B cell (primary cell): ENCODE measurements at regions not wholly inside any gene's neighbourhood (a gene's known extent, or its start where the extent isn't known, plus 50 kb on each side); places are given as distances from the start of the nearest gene placed in this dataset.

Experiments used
- ATAC-seq: fragments of 200-7000 bp; cut with Tn5 transposase; one replicate; pipeline ENCODE4 v1.10.0; 2021; ENCODE audit warnings: low read depth, mild to moderate bottlenecking, moderate number of reproducible peaks, moderate library complexity
- CTCF ChIA-PET: fragments of 350-600 bp; sonication (Branson Sonifier 250); formaldehyde crosslinking; loops from one replicate; lab custom pipeline; 2021; ENCODE audit warnings: antibody characterized with exemption, inconsistent platforms; lab: Charles Lee
- POLR2A ChIA-PET: fragments of 350-600 bp; sonication (Branson Sonifier 250); formaldehyde crosslinking; loops from one replicate; lab custom pipeline; 2021; ENCODE audit warnings: antibody characterized with exemption; lab: Charles Lee
- DNase-seq: peaks from one replicate; pipeline ENCODE4 v3.0.0; 2013
- H2AFZ ChIP-seq: 2 replicates; pipeline ENCODE4 v1.6.1; 2012; ENCODE audit warnings: mild to moderate bottlenecking, low read depth, low read length; ENCODE audit not compliant: insufficient read depth, poor library complexity, severe bottlenecking
- H3K27ac ChIP-seq, 2 donors: 1 replicate in 1 of 2; 2 replicates in 1 of 2; pipeline ENCODE4 v1.5.1; 2012 to 2013; ENCODE audit warnings: low read length in 2 of 2, mild to moderate bottlenecking in 2 of 2, moderate library complexity in 1 of 2
- H3K27me3 ChIP-seq, 4 experiments: fragments of 200-600 bp in 1 of 4; sonication (generic) in 1 of 4; replicated peaks in 1 of 4; 1 replicate in 2 of 4; 2 replicates in 2 of 4; pipeline versions ENCODE4 v1.6.1 to v1.7.0; 2013 to 2016; ENCODE audit warnings: low read length in 3 of 4, mild to moderate bottlenecking in 2 of 4, mixed read lengths in 1 of 4, moderate library complexity in 1 of 4; ENCODE audit not compliant: insufficient read depth in 4 of 4, control insufficient read depth in 3 of 4; ENCODE audit errors: control extremely low read depth in 1 of 4
- H3K36me3 ChIP-seq, 2 experiments: replicated peaks in 1 of 2; 1 replicate in 1 of 2; 2 replicates in 1 of 2; pipeline versions ENCODE4 v1.6.1 to v1.7.1; 2013; ENCODE audit warnings: low read length in 1 of 2; ENCODE audit not compliant: insufficient read depth in 2 of 2, control insufficient read depth in 1 of 2; ENCODE audit errors: control extremely low read depth in 1 of 2, extremely low read depth in 1 of 2
- H3K4me1 ChIP-seq, 2 donors: fragments of 200-600 bp in 1 of 2; sonication (generic) in 1 of 2; 1 replicate in 1 of 2; 2 replicates in 1 of 2; pipeline versions ENCODE4 v1.5.1 to v1.6.1; 2013 to 2017; ENCODE audit warnings: low read length in 2 of 2; ENCODE audit not compliant: control insufficient read depth in 2 of 2, insufficient read depth in 2 of 2
- H3K4me2 ChIP-seq: replicated peaks from 2 replicates; pipeline ENCODE3; 2012; ENCODE audit warnings: mild to moderate bottlenecking, low read depth, low read length; ENCODE audit not compliant: poor library complexity, severe bottlenecking
- H3K4me3 ChIP-seq, 5 experiments: fragments of 200-600 bp in 1 of 5; sonication (generic) in 1 of 5; 1 replicate in 3 of 5; 2 replicates in 2 of 5; pipeline versions ENCODE4 v1.5.1 to v1.7.0; 2011 to 2016; ENCODE audit warnings: low read length in 4 of 5, mild to moderate bottlenecking in 4 of 5, low read depth in 2 of 5, control low read depth in 1 of 5, moderate library complexity in 1 of 5; ENCODE audit not compliant: insufficient read depth in 1 of 5; ENCODE audit errors: control extremely low read depth in 1 of 5, extremely low read depth in 1 of 5
- H3K79me2 ChIP-seq: fragments of 200-600 bp; sonication (generic); one replicate; pipeline ENCODE4 v1.6.0; 2016; ENCODE audit warnings: low read length; ENCODE audit not compliant: control insufficient read depth, insufficient read depth
- H3K9ac ChIP-seq: fragments of 200-600 bp; sonication (generic); 2 replicates; pipeline ENCODE4 v1.6.1; 2017; ENCODE audit warnings: mild to moderate bottlenecking, low read length, moderate library complexity
- H3K9me3 ChIP-seq, 3 donors: one replicate each; pipeline versions ENCODE4 v1.6.1 to v1.7.1; 2013; ENCODE audit warnings: low read length in 2 of 3; ENCODE audit not compliant: control insufficient read depth in 2 of 3, insufficient read depth in 1 of 3; ENCODE audit errors: control extremely low read depth in 1 of 3
- H4K20me1 ChIP-seq: 2 replicates; pipeline ENCODE4 v1.6.0; 2012; ENCODE audit warnings: mild to moderate bottlenecking, low read length; ENCODE audit not compliant: insufficient read depth, control insufficient read depth, poor library complexity, severe bottlenecking
- H3K27ac Mint-ChIP-seq: one replicate; pipeline ENCODE4 v1.8.0; 2021; ENCODE audit warnings: mixed read lengths
- H3K27me3 Mint-ChIP-seq: one replicate; pipeline ENCODE4 v1.8.0; 2021; ENCODE audit warnings: mixed read lengths
- H3K4me1 Mint-ChIP-seq: one replicate; pipeline ENCODE4 v1.8.0; 2021; ENCODE audit warnings: mixed read lengths
- H3K4me3 Mint-ChIP-seq: one replicate; pipeline ENCODE4 v1.8.0; 2021; ENCODE audit warnings: mixed read lengths
- H3K9me3 Mint-ChIP-seq: one replicate; pipeline ENCODE4 v1.8.0; 2022; ENCODE audit warnings: mixed read lengths; ENCODE audit not compliant: insufficient read depth
- EZH2 ChIP-seq: IDR thresholded peaks from 2 replicates; pipeline ENCODE4 v1.6.1; 2012; ENCODE audit warnings: borderline replicate concordance, low read depth, mild to moderate bottlenecking, moderate library complexity, low read length; ENCODE audit not compliant: insufficient read depth, poor library complexity, severe bottlenecking
- WGBS: methylation state at CpG from one replicate; pipeline ENCODE4 v1.1.5; 2013; ENCODE audit warnings: missing lambda C conversion rate; ENCODE audit not compliant: insufficient coverage; 5-methylcytosine and 5-hydroxymethylcytosine counted together
- intact Hi-C: fragments of 100-400 bp; cut with micrococcal nuclease; formaldehyde crosslinking; loops from one replicate; pipeline ENCODE4 v1.10.0; 2022
- TF ChIP-seq, protein P1 (sequence below): fragments of 200-600 bp; IDR thresholded peaks from one replicate; pipeline ENCODE4 v1.8.0; 2022; ENCODE audit warnings: antibody characterized with exemption, mild to moderate bottlenecking

DNA sequence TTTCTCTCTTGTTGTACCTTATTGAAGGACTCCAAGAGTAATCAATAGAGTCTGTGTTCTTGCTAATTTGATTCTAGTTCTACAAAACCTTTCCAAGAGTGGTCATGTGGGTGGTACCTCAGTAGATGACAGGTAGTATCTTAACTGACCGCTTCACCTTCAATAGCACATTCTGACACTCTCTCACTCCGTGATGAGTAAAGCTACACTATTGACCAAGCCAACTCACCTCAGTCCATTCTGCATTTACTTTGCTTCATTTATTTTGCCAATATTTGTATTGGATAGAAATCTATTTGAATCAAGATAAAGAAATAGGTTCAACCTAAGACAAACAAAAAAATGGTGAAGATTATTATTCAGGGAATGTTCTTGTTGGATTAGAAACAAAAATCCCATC lies 1869.6 kb upstream of the CELF4 start:
- Histone ChIP-seq H3K27ac (no peak overlapping the region), H3K36me3 (no peaks in the 10 kb centered on the region), H3K4me3 (no peak overlapping the region), H2AFZ (no peak overlapping the region), H3K27me3 (no peaks in the 10 kb centered on the region), H3K4me1 (no peaks in the 10 kb centered on the region), H3K79me2 (no peaks in the 10 kb centered on the region), H3K9ac (no peak overlapping the region), H4K20me1 (no peaks in the 10 kb centered on the region), H3K4me2 (no peak overlapping the region), H3K9me3 (no peaks in the 10 kb centered on the region)
- Mint-ChIP-seq H3K4me1 (no peaks in the 10 kb centered on the region), H3K4me3 (no peak overlapping the region), H3K27me3 (no peaks in the 10 kb centered on the region), H3K27ac (no peak overlapping the region), H3K9me3 (peaks cover 6% of the 10 kb centered on the region)
- DNase-seq, result no peak
- intact Hi-C loops, result no loop called here
- ATAC-seq, result no peak
- ChIA-PET CTCF (no interaction called here), POLR2A (no interaction called here)
- no CpG with 5 or more reads among the region's 2 CpGs for WGBS
- no peak for TF ChIP-seq EZH2
- TF ChIP-seq, protein P1, sequence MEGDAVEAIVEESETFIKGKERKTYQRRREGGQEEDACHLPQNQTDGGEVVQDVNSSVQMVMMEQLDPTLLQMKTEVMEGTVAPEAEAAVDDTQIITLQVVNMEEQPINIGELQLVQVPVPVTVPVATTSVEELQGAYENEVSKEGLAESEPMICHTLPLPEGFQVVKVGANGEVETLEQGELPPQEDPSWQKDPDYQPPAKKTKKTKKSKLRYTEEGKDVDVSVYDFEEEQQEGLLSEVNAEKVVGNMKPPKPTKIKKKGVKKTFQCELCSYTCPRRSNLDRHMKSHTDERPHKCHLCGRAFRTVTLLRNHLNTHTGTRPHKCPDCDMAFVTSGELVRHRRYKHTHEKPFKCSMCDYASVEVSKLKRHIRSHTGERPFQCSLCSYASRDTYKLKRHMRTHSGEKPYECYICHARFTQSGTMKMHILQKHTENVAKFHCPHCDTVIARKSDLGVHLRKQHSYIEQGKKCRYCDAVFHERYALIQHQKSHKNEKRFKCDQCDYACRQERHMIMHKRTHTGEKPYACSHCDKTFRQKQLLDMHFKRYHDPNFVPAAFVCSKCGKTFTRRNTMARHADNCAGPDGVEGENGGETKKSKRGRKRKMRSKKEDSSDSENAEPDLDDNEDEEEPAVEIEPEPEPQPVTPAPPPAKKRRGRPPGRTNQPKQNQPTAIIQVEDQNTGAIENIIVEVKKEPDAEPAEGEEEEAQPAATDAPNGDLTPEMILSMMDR, result no peak

DNA sequence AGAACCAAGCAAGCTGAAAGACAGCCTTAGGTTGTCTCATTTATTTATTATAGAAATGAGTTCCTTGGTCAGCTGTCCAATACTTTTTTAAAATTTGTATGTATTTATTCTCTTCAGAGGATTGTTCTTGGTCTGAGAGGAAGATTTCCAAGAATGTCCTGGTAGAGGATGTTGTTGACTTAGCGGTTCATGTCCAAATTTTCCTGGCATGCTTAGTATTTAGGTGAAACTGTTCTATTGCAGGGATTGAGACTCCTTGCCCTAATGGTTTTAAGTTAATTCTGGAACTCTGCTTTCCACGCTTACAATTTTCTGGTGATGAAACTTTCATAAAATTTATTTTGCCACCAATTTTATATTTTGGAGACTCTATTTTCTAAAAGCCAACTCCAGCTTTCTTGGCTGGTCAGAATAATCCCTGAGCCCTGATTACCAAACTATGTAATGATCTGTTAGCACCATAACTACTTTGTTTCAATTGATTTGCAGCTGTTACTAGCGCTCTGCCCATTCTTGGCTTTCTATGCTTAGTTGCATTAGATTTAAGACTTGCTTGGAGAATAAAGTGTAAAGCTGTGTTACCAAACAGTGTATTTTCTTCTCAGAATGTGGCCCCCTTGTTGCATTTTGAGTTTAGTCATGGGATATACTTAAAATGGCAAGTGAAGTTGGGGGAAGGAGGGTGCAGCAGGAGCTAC lies 1868.8 kb upstream of the CELF4 start:
- DNase-seq (no peak), ATAC-seq (no peak)
- ChIA-PET POLR2A (no interaction called here), CTCF (no interaction called here)
- WGBS, result 100% methylated on average over 2 of the region's 3 CpGs
- Histone ChIP-seq H3K4me3 (no peak overlapping the region), H3K9me3 (no peaks in the 10 kb centered on the region), H3K4me2 (no peak overlapping the region), H3K27ac (no peak overlapping the region), H2AFZ (no peak overlapping the region), H3K79me2 (no peaks in the 10 kb centered on the region), H3K9ac (no peak overlapping the region), H4K20me1 (no peaks in the 10 kb centered on the region), H3K27me3 (no peaks in the 10 kb centered on the region), H3K4me1 (no peaks in the 10 kb centered on the region), H3K36me3 (no peaks in the 10 kb centered on the region)
- TF ChIP-seq EZH2, result no peak
- TF ChIP-seq, protein P1, result no peak
- Mint-ChIP-seq H3K4me3 (no peak overlapping the region), H3K4me1 (no peaks in the 10 kb centered on the region), H3K27ac (no peak overlapping the region), H3K9me3 (peaks cover 6% of the 10 kb centered on the region), H3K27me3 (no peaks in the 10 kb centered on the region)
- intact Hi-C loops, result no loop called here
